Stimulated activated naive CD8-positive, alpha-beta T cell treated with anti-CD3 and anti-CD28 coated beads, Interleukin-15, Interleukin-2, amounts not matched to agents 100 ng/mL and 50 ng/mL, for 24 hours (primary cell): ENCODE measurements at regions not wholly inside any gene's neighbourhood (a gene's known extent, or its start where the extent isn't known, plus 50 kb on each side); places are given as distances from the start of the nearest gene placed in this dataset.
"Not testable (repeated sequence)": the region's sequence is repeated elsewhere in the genome, so short reads cannot be mapped to it uniquely, and the experiment has no call there.

Experiments used
- H3K27ac Mint-ChIP-seq: one replicate; pipeline ENCODE4 v1.8.0; 2021; ENCODE audit warnings: mild to moderate bottlenecking, mixed read lengths
- H3K27me3 Mint-ChIP-seq: one replicate; pipeline ENCODE4 v1.8.0; 2021; ENCODE audit warnings: mixed read lengths
- H3K36me3 Mint-ChIP-seq: one replicate; pipeline ENCODE4 v1.8.0; 2021; ENCODE audit warnings: low read depth, mixed read lengths
- H3K4me1 Mint-ChIP-seq: one replicate; pipeline ENCODE4 v1.8.0; 2021; ENCODE audit warnings: low read depth, mixed read lengths
- H3K4me3 Mint-ChIP-seq: one replicate; pipeline ENCODE4 v1.8.0; 2021; ENCODE audit warnings: mild to moderate bottlenecking, mixed read lengths
- H3K9me3 Mint-ChIP-seq: one replicate; pipeline ENCODE4 v1.8.0; 2021; ENCODE audit warnings: mixed read lengths

DNA sequence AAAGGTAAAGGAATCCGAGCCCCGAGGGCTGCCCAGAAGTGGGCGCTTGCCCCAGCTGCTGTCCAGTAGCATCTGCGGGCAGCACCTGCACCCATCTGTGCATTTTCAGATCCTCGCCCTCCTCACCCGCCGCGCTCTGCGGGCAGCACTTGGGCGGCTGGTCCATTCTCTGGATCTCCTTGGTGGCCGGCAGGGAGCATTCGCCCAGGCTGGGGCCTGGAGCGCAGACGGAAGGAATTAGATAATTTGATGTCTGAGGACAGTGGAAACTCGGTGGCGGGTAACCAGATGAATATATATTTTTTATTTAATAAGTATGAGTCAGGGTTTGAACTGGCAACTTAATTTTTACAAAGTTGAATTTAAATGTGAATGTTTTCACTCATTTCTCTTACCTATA is 88.5 kb downstream of the NPIPB11 start:
- Mint-ChIP-seq H3K27ac (no peak overlapping the region), H3K4me3 (no peak overlapping the region), H3K4me1 (peaks cover 13% of the 10 kb centered on the region), H3K27me3 (no peaks in the 10 kb centered on the region), H3K36me3 (no peaks in the 10 kb centered on the region), H3K9me3 (no peaks in the 10 kb centered on the region)

GRCh38 chr16:29317269-29317668 is 89.2 kb downstream of the NPIPB11 start:
- H3K4me3 Mint-ChIP-seq: no peak overlapping the region
- H3K9me3 Mint-ChIP-seq: no peaks in the 10 kb centered on the region
- H3K4me1 Mint-ChIP-seq: peaks cover 13% of the 10 kb centered on the region
- no peak overlapping the region for H3K27ac Mint-ChIP-seq
- no peaks in the 10 kb centered on the region for H3K27me3 Mint-ChIP-seq
- H3K36me3 Mint-ChIP-seq: no peaks in the 10 kb centered on the region

DNA sequence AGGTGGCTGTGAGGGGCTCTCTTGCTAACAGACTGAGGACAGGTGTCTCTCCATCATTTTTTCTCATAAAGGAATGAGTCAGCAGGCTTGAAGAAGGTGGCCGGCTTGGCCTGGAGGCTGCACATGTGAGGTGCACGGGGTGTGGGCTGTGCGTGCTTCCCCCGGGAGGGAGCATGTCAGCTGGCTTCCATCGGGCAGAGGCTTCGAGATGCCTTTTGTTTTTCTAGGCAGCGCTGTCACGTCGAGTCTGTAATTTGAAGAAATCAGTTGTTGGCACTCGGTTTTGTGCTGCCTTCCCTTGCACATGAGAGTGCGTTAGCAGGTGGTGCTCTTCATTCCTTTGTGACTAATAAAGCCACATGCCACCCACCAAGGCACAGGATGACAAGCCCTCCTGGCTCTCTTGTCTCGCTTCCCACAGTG is 89.7 kb downstream of the NPIPB11 start:
- Mint-ChIP-seq H3K4me1 (peaks cover 13% of the 10 kb centered on the region), H3K9me3 (no peaks in the 10 kb centered on the region), H3K27me3 (no peaks in the 10 kb centered on the region), H3K36me3 (no peaks in the 10 kb centered on the region), H3K4me3 (no peak overlapping the region), H3K27ac (no peak overlapping the region)

- H3K4me1 Mint-ChIP-seq: peaks cover 13% of the 10 kb centered on the region
Observed at GRCh38 chr16:29315916-29316517, 90.5 kb downstream of the NPIPB11 start.

DNA sequence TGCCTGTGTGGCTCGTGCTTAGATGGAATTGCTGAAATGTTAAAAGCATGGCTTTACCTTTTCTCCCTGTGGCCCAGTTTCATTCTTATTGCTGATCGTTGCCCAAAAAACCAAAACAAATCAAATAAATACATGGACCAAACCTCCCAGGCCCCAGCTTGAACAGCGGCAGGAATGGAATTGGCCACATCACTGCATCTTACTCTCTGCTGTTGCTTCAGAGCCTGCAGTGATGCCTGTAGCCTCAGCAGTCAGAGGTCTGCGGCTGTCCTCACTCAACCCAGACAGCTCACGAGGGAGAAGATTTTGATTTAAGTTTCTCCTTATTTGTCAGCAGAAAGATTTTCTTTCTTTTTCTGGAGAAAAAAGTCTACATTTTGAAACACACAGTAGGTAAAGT is 91.5 kb downstream of the NPIPB11 start:
- no peak overlapping the region for H3K27ac Mint-ChIP-seq
- no peaks in the 10 kb centered on the region for H3K36me3 Mint-ChIP-seq
- H3K27me3 Mint-ChIP-seq: no peaks in the 10 kb centered on the region
- no peak overlapping the region for H3K4me3 Mint-ChIP-seq
- H3K4me1 Mint-ChIP-seq: peaks cover 13% of the 10 kb centered on the region
- no peaks in the 10 kb centered on the region for H3K9me3 Mint-ChIP-seq

More at GRCh38 chr16:29315916-29316517, 90.5 kb downstream of the NPIPB11 start:
- Mint-ChIP-seq H3K27me3 (no peaks in the 10 kb centered on the region), H3K4me3 (no peak overlapping the region), H3K9me3 (no peaks in the 10 kb centered on the region), H3K36me3 (no peaks in the 10 kb centered on the region), H3K27ac (no peak overlapping the region)

DNA sequence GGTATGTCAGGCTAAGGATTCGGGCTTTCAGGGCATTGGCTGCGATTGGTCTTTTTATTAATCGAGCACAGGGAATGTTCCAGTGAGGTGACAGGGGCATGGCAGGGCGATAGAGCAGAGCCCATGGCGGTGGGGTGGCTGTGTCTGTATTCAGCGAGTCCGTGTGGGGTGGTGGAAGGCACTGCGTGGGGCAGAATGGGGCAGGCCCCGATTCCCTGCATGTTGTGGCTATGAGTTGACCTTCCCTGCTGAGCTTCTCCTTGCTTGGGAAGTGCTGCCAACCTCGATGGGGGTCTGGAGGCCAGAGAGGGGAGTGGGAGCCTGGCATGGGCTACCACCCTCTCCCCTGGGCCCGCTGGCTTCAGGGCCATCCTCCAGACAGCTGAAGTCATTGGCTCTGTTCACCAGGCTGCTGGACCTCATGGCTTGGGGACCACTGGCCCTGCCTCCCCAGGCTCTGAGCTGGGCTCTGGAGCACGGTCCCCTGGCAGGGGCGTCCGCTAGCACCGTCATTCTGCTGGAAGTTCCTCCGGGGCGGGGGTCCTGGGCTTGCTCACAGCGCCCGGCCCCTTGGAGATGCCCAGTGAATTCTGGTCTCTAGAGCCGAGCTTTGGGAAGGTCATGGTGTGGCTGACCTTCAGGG is 92.1 kb downstream of the NPIPB11 start:
- H3K4me3 Mint-ChIP-seq: no peak overlapping the region

DNA sequence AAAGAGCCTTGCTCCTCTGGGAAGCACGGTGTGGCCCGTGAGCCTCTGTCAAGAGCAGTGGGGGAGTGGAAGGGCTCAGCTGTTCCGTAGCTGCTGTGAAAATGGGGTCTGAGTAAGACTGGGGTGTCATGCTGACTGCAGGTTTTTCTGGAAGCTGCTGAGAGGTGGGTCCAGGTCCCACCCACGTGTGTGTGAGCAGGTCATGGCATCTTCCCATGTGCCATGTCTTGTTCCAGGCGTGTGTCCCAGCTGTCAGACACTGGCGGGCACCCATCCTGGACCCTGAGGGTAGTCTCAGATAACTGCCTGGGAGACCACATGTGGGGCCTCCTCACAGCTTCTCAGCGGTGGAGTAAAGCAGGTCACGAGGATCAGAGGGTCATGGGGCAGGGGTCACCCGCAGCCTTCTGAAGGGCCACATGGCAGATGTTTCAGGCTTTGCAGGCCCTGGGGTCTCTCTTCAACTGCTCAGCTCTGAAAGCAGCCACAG is 92.9 kb downstream of the NPIPB11 start:
- no peaks in the 10 kb centered on the region for H3K9me3 Mint-ChIP-seq

More for the DNA sequence above, 92.1 kb downstream of the NPIPB11 start:
- Mint-ChIP-seq H3K27ac (no peak overlapping the region), H3K9me3 (no peaks in the 10 kb centered on the region), H3K27me3 (no peaks in the 10 kb centered on the region), H3K4me1 (peaks cover 13% of the 10 kb centered on the region), H3K36me3 (no peaks in the 10 kb centered on the region)

DNA sequence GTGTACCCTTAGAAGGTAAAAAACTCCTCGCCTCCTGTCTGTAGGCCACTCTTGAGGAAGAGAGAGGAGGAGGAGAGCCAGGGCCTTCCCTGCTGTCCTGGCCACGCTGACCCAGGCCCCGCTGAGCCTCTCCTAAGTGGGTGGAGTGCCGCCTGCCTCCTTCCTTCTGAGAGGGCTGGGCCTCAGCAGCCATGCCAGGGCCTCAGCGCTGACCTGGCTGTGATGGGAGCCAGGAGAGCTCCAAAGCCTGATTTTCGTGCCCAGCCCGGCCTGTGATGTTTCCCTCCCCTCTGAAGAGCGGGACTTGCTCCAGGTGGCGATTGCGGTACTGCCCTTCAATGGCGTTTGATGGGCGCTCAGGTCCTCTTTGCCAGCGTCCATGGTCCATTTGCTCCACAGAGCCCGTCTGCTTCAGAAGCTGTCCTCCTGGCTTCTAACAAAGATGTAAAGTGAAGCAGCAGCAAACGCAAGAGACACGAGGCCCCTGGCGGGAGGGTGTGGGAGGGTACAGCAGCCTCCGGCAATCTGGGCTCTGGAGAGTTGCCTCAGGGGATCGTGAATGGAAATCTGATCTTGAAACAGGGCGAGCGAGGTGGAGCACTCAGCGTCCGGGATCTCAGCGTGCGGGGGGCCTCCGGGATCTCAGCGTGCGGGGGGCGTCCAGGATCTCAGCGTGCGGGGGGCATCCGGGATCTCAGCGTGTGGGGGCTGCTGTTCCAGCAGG is 93.5 kb downstream of the NPIPB11 start:
- Mint-ChIP-seq H3K4me3 (no peak overlapping the region), H3K4me1 (peaks cover 4% of the 10 kb centered on the region), H3K36me3 (no peaks in the 10 kb centered on the region), H3K9me3 (no peaks in the 10 kb centered on the region), H3K27me3 (no peaks in the 10 kb centered on the region), H3K27ac (no peak overlapping the region)

More for the DNA sequence above, 92.9 kb downstream of the NPIPB11 start:
- no peaks in the 10 kb centered on the region for H3K36me3 Mint-ChIP-seq
- no peak overlapping the region for H3K4me3 Mint-ChIP-seq
- no peaks in the 10 kb centered on the region for H3K27me3 Mint-ChIP-seq
- H3K4me1 Mint-ChIP-seq: peaks cover 8% of the 10 kb centered on the region
- no peak overlapping the region for H3K27ac Mint-ChIP-seq

DNA sequence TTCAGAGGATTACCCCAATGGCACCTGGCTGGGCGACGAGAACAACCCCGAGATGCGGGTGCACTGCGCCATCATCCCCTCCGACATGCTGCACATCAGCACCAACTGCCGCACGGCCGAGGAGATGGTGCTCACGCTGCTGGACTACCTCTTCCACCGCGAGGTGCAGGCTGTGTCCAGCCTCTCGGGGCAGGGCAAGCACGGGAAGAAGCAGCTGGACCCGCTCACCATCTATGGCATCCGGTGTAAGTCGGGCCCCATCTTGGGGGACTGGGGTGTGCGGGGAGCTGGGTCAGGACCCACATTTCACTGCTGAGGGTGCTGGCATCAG is 94.2 kb downstream of the NPIPB11 start:
- not testable (repeated sequence) for H3K27ac Mint-ChIP-seq, H3K4me1 Mint-ChIP-seq, H3K4me3 Mint-ChIP-seq, H3K36me3 Mint-ChIP-seq, H3K27me3 Mint-ChIP-seq, H3K9me3 Mint-ChIP-seq

- Mint-ChIP-seq H3K36me3 (no peaks in the 10 kb centered on the region), H3K4me3 (no peak overlapping the region), H3K4me1 (no peaks in the 10 kb centered on the region), H3K27me3 (no peaks in the 10 kb centered on the region), H3K27ac (no peak overlapping the region), H3K9me3 (no peaks in the 10 kb centered on the region)
Observed at GRCh38 chr16:29311461-29312344, 94.8 kb downstream of the NPIPB11 start.

- no peak overlapping the region for H3K4me3 Mint-ChIP-seq
- H3K9me3 Mint-ChIP-seq: no peaks in the 10 kb centered on the region
- H3K27me3 Mint-ChIP-seq: no peaks in the 10 kb centered on the region
- no peaks in the 10 kb centered on the region for H3K4me1 Mint-ChIP-seq
- H3K36me3 Mint-ChIP-seq: no peaks in the 10 kb centered on the region
- no peak overlapping the region for H3K27ac Mint-ChIP-seq
Observed at GRCh38 chr16:29310852-29311314, 95.6 kb downstream of the NPIPB11 start.

DNA sequence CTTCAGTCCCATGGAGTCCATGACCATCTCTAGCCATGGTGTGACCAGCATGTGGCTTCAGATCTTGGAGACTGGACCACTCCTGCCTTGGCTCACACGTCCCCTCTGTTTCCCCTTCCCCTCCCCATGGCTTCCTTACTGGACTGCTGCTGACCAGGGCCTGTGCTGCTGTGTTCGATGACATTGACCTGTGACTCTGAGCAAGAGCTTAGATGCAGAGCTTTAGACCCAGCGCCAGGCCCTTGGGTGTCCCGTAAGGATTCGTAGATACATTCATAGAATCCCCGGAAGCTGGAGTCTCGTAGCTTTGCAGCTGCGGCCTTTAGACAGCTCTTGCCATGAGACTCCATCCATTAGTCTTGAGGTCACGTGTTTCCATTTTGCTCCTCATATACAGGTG is 96.3 kb downstream of the NPIPB11 start:
- not testable (repeated sequence) for H3K9me3 Mint-ChIP-seq, H3K27me3 Mint-ChIP-seq, H3K36me3 Mint-ChIP-seq, H3K4me3 Mint-ChIP-seq, H3K27ac Mint-ChIP-seq, H3K4me1 Mint-ChIP-seq

- H3K4me3 Mint-ChIP-seq: not testable (repeated sequence)
Observed at GRCh38 chr16:29309601-29310000, 96.9 kb downstream of the NPIPB11 start.

DNA sequence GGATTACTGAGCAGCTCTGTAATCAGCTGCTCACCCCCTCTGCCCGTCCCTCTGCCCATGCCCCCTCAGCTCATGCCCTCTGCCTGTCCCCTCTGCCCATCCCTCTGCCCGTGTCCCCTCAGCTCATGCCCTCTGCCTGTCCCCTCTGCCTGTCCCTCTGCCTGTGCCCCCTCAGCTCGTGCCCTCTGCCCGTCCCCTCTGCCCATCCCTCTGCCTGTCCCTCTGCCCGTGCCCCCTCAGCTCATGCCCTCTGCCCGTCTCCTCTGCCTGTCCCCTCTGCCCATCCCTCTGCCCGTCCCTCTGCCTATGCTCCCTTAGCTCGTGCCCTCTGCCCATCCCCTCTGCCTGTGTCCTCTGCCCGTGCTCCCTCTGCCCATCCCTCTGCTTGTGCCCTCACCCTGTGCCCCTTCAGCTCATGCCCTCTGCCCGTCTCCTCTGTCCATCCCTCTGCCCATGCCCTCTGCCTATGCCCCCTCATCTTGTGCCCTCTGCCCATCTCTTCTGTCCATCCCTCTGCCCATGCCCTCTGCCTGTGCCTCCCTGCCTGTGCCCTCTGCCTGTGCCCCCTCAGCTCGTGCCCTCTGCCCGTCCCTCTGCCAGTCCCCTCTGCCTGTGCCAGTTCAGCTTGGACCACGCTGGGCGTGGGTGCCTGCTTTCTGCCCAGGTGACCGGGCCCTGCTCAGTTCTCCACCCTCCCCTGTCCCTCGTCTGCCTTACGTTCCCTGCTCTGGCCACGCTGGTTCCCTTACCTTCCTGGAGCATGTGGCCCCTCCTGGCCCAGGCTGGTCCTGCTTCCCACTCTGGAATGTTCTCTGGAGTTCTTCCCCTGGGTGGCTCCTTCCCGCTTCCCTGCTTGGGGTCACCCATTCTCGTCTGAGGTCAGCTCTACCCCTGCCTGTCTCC is 97.6 kb downstream of the NPIPB11 start:
- no peaks in the 10 kb centered on the region for H3K4me1 Mint-ChIP-seq
- H3K27ac Mint-ChIP-seq: no peak overlapping the region
- no peak overlapping the region for H3K4me3 Mint-ChIP-seq
- H3K9me3 Mint-ChIP-seq: no peaks in the 10 kb centered on the region
- H3K27me3 Mint-ChIP-seq: no peaks in the 10 kb centered on the region
- no peaks in the 10 kb centered on the region for H3K36me3 Mint-ChIP-seq

More at GRCh38 chr16:29309601-29310000, 96.9 kb downstream of the NPIPB11 start:
- not testable (repeated sequence) for H3K4me1 Mint-ChIP-seq, H3K27me3 Mint-ChIP-seq, H3K9me3 Mint-ChIP-seq, H3K27ac Mint-ChIP-seq, H3K36me3 Mint-ChIP-seq
